ENCODE measurements at regions not wholly inside any gene's neighbourhood (a gene's known extent, or its start where the extent isn't known, plus 50 kb on each side); places are given as distances from the start of the nearest gene placed in this dataset.
"Not testable (repeated sequence)": the region's sequence is repeated elsewhere in the genome, so short reads cannot be mapped to it uniquely, and the experiment has no call there.

- Mint-ChIP-seq H3K27me3 (ENCODE audit: low read depth) (no peaks in the 10 kb centered on the region), H3K36me3 (ENCODE audit: low read depth) (no peaks in the 10 kb centered on the region), H3K9me3 (ENCODE audit: insufficient read depth) (no peaks in the 10 kb centered on the region), H3K4me3 (no peak overlapping the region), H3K27ac (no peak overlapping the region), H3K4me1 (ENCODE audit: low read depth) (no peaks in the 10 kb centered on the region)
- DNase-seq, result no peak
- POLR2A ChIA-PET, result no interaction called here
- CTCF ChIA-PET, result no interaction called here
- no peak for ATAC-seq
Measured at GRCh38 chr12:115297445-115297844, 613.5 kb upstream of the TBX3 start.

- DNase-seq (no peak), ATAC-seq (no peak)
- Mint-ChIP-seq H3K4me3 (no peak overlapping the region), H3K27me3 (ENCODE audit: low read depth) (no peaks in the 10 kb centered on the region), H3K9me3 (ENCODE audit: insufficient read depth) (no peaks in the 10 kb centered on the region), H3K27ac (no peak overlapping the region), H3K36me3 (ENCODE audit: low read depth) (no peaks in the 10 kb centered on the region), H3K4me1 (ENCODE audit: low read depth) (no peaks in the 10 kb centered on the region)
- CTCF ChIA-PET, result no interaction called here
- POLR2A ChIA-PET, result no interaction called here
Measured at GRCh38 chr12:115296613-115297198, 612.7 kb upstream of the TBX3 start.

GRCh38 chr12:115295886-115296285 is 611.9 kb upstream of the TBX3 start:
- DNase-seq (no peak), ATAC-seq (no peak)
- POLR2A ChIA-PET, result no interaction called here
- Mint-ChIP-seq H3K9me3 (ENCODE audit: insufficient read depth) (no peaks in the 10 kb centered on the region), H3K4me3 (no peak overlapping the region), H3K27me3 (ENCODE audit: low read depth) (no peaks in the 10 kb centered on the region), H3K27ac (no peak overlapping the region), H3K36me3 (ENCODE audit: low read depth) (no peaks in the 10 kb centered on the region), H3K4me1 (ENCODE audit: low read depth) (no peaks in the 10 kb centered on the region)
- CTCF ChIA-PET, result no interaction called here

GRCh38 chr12:115294453-115295133 is 610.6 kb upstream of the TBX3 start:
- ChIA-PET CTCF (no interaction called here), POLR2A (no interaction called here)
- Mint-ChIP-seq H3K4me1 (ENCODE audit: low read depth) (no peaks in the 10 kb centered on the region), H3K4me3 (no peak overlapping the region), H3K27ac (no peak overlapping the region), H3K36me3 (ENCODE audit: low read depth) (no peaks in the 10 kb centered on the region), H3K27me3 (ENCODE audit: low read depth) (no peaks in the 10 kb centered on the region), H3K9me3 (ENCODE audit: insufficient read depth) (no peaks in the 10 kb centered on the region)
- DNase-seq, result no peak
- ATAC-seq, result no peak

GRCh38 chr12:115285429-115285828 is 601.5 kb upstream of the TBX3 start:
- H3K36me3 Mint-ChIP-seq (ENCODE audit: low read depth); H3K27ac Mint-ChIP-seq; H3K4me3 Mint-ChIP-seq; CTCF ChIA-PET; H3K4me1 Mint-ChIP-seq (ENCODE audit: low read depth); H3K9me3 Mint-ChIP-seq (ENCODE audit: insufficient read depth); DNase-seq; POLR2A ChIA-PET; ATAC-seq; H3K27me3 Mint-ChIP-seq (ENCODE audit: low read depth): not testable (repeated sequence)

GRCh38 chr12:115273456-115273855 is 589.5 kb upstream of the TBX3 start:
- H3K36me3 Mint-ChIP-seq (ENCODE audit: low read depth), result no peaks in the 10 kb centered on the region

GRCh38 chr12:115268451-115268850 is 584.5 kb upstream of the TBX3 start:
- H3K36me3 Mint-ChIP-seq (ENCODE audit: low read depth), result no peaks in the 10 kb centered on the region
- H3K9me3 Mint-ChIP-seq (ENCODE audit: insufficient read depth), result no peaks in the 10 kb centered on the region
- CTCF ChIA-PET, result no interaction called here
- POLR2A ChIA-PET, result no interaction called here
- no peak overlapping the region for H3K4me3 Mint-ChIP-seq
- ATAC-seq (no peak), DNase-seq (no peak)
- H3K27me3 Mint-ChIP-seq (ENCODE audit: low read depth), result no peaks in the 10 kb centered on the region
- no peak overlapping the region for H3K27ac Mint-ChIP-seq
- no peaks in the 10 kb centered on the region for H3K4me1 Mint-ChIP-seq (ENCODE audit: low read depth)

More at GRCh38 chr12:115273456-115273855, 589.5 kb upstream of the TBX3 start:
- Mint-ChIP-seq H3K4me3 (no peak overlapping the region), H3K27me3 (ENCODE audit: low read depth) (no peaks in the 10 kb centered on the region), H3K9me3 (ENCODE audit: insufficient read depth) (no peaks in the 10 kb centered on the region), H3K4me1 (ENCODE audit: low read depth) (no peaks in the 10 kb centered on the region), H3K27ac (no peak overlapping the region)
- ChIA-PET CTCF (no interaction called here), POLR2A (no interaction called here)
- ATAC-seq (no peak), DNase-seq (no peak)

- H3K9me3 Mint-ChIP-seq (ENCODE audit: insufficient read depth), result no peaks in the 10 kb centered on the region
- DNase-seq, result no peak
- POLR2A ChIA-PET, result no interaction called here
- ATAC-seq, result no peak
- CTCF ChIA-PET, result no interaction called here
- H3K4me1 Mint-ChIP-seq (ENCODE audit: low read depth), result no peaks in the 10 kb centered on the region
- no peaks in the 10 kb centered on the region for H3K27me3 Mint-ChIP-seq (ENCODE audit: low read depth)
- H3K4me3 Mint-ChIP-seq, result no peak overlapping the region
- no peak overlapping the region for H3K27ac Mint-ChIP-seq
- H3K36me3 Mint-ChIP-seq (ENCODE audit: low read depth), result no peaks in the 10 kb centered on the region
Measured at GRCh38 chr12:115267891-115268290, 583.9 kb upstream of the TBX3 start.

GRCh38 chr12:115267464-115267863 is 583.5 kb upstream of the TBX3 start:
- Mint-ChIP-seq H3K4me1 (ENCODE audit: low read depth) (no peaks in the 10 kb centered on the region), H3K27me3 (ENCODE audit: low read depth) (no peaks in the 10 kb centered on the region), H3K27ac (no peak overlapping the region), H3K36me3 (ENCODE audit: low read depth) (no peaks in the 10 kb centered on the region), H3K9me3 (ENCODE audit: insufficient read depth) (no peaks in the 10 kb centered on the region), H3K4me3 (no peak overlapping the region)
- DNase-seq, result no peak
- ATAC-seq, result no peak
- CTCF ChIA-PET, result no interaction called here
- POLR2A ChIA-PET, result no interaction called here

- ChIA-PET POLR2A (no interaction called here), CTCF (no interaction called here)
- ATAC-seq, result no peak
- H3K9me3 Mint-ChIP-seq (ENCODE audit: insufficient read depth), result no peaks in the 10 kb centered on the region
- no peaks in the 10 kb centered on the region for H3K36me3 Mint-ChIP-seq (ENCODE audit: low read depth)
- no peaks in the 10 kb centered on the region for H3K27me3 Mint-ChIP-seq (ENCODE audit: low read depth)
- H3K4me1 Mint-ChIP-seq (ENCODE audit: low read depth), result no peaks in the 10 kb centered on the region
- no peak overlapping the region for H3K27ac Mint-ChIP-seq
- no peak overlapping the region for H3K4me3 Mint-ChIP-seq
- no peak for DNase-seq
Measured at GRCh38 chr12:115264605-115265004, 580.6 kb upstream of the TBX3 start.

- Mint-ChIP-seq H3K9me3 (ENCODE audit: insufficient read depth) (no peaks in the 10 kb centered on the region), H3K4me1 (ENCODE audit: low read depth) (no peaks in the 10 kb centered on the region), H3K27me3 (ENCODE audit: low read depth) (no peaks in the 10 kb centered on the region), H3K4me3 (no peak overlapping the region), H3K36me3 (ENCODE audit: low read depth) (no peaks in the 10 kb centered on the region), H3K27ac (no peak overlapping the region)
- no peak for DNase-seq
- no peak for ATAC-seq
- ChIA-PET POLR2A (no interaction called here), CTCF (no interaction called here)
Measured at GRCh38 chr12:115261691-115262398, 577.9 kb upstream of the TBX3 start.

- no peak overlapping the region for H3K4me3 Mint-ChIP-seq
- CTCF ChIA-PET, result no interaction called here
- POLR2A ChIA-PET, result no interaction called here
Measured at GRCh38 chr12:115260762-115261675, 577.0 kb upstream of the TBX3 start.

More at GRCh38 chr12:115260762-115261675, 577.0 kb upstream of the TBX3 start:
- ATAC-seq, result no peak
- no peaks in the 10 kb centered on the region for H3K27me3 Mint-ChIP-seq (ENCODE audit: low read depth)
- no peaks in the 10 kb centered on the region for H3K4me1 Mint-ChIP-seq (ENCODE audit: low read depth)
- H3K27ac Mint-ChIP-seq, result no peak overlapping the region
- DNase-seq, result no peak
- H3K36me3 Mint-ChIP-seq (ENCODE audit: low read depth), result no peaks in the 10 kb centered on the region
- no peaks in the 10 kb centered on the region for H3K9me3 Mint-ChIP-seq (ENCODE audit: insufficient read depth)
